GM23248 (cell line): ENCODE measurements at regions not wholly inside any gene's neighbourhood (a gene's known extent, or its start where the extent isn't known, plus 50 kb on each side); places are given as distances from the start of the nearest gene placed in this dataset.

Source experiments
- EZH2 ChIP-seq: fragments of 200-600 bp; sonication (generic); IDR thresholded peaks from 2 replicates; pipeline ENCODE4 v1.6.1; 2018; ENCODE audit warnings: antibody characterized with exemption, mild to moderate bottlenecking; ENCODE audit not compliant: insufficient read depth, poor library complexity, severe bottlenecking
- EZH2phosphoT487 ChIP-seq: fragments of 200-600 bp; sonication (generic); IDR thresholded peaks from 2 replicates; pipeline ENCODE4 v1.6.1; 2018; ENCODE audit warnings: antibody characterized with exemption, moderate library complexity, mild to moderate bottlenecking, low read depth; ENCODE audit not compliant: insufficient read depth

DNA sequence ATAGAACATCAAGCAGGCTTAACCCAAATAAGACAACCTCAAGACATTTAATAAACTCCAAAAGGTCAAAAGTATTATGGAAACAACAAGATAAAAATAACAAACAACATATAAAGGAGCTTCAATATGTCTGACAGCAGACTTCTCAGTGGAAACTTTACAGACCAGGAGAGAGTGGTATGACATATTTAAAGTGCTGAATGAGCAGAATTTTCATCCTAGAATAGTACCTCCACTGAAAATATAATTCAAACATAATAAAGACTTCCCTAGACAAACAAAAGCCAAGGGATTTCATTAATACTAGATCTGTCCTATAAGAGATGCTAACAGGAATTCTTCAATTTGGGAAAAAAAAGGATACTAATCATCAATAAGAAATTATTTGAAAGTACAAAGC, 1005.0 kb downstream of the TMTC2 start:
- TF ChIP-seq EZH2, result no peak
- TF ChIP-seq EZH2phosphoT487, result no peak
